ENCODE measurements at regions not wholly inside any gene's neighbourhood (a gene's known extent, or its start where the extent isn't known, plus 50 kb on each side); places are given as distances from the start of the nearest gene placed in this dataset.
A peak's percentile ranks its signal among the peaks of the same experiment; 100 is the strongest.

DNA sequence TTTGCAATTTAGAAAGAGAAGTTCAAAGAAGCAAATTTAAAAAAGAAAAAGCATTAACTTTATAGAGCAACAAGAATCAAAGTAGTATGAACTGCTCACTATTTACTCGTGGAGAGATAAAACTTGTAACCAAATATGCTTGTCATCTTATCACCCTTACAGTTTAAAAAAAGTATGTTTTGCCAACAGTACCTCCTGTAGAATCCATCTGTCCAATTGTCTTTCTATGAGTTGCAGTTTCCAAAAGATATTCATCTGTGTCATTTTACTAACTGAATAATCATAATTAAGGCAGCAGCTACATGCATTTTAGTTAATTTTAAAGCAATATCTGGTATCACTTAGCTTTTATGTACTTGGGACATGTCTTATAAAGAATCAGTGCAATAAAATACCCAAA, 1112.3 kb downstream of the DSC3 start:
- DNase-seq (ENCODE audit: low read depth) = no peak
- H3K4me3 ChIP-seq (ENCODE audit: low read depth, low read length) = no peak overlapping the region
- TF ChIP-seq, protein P1, sequence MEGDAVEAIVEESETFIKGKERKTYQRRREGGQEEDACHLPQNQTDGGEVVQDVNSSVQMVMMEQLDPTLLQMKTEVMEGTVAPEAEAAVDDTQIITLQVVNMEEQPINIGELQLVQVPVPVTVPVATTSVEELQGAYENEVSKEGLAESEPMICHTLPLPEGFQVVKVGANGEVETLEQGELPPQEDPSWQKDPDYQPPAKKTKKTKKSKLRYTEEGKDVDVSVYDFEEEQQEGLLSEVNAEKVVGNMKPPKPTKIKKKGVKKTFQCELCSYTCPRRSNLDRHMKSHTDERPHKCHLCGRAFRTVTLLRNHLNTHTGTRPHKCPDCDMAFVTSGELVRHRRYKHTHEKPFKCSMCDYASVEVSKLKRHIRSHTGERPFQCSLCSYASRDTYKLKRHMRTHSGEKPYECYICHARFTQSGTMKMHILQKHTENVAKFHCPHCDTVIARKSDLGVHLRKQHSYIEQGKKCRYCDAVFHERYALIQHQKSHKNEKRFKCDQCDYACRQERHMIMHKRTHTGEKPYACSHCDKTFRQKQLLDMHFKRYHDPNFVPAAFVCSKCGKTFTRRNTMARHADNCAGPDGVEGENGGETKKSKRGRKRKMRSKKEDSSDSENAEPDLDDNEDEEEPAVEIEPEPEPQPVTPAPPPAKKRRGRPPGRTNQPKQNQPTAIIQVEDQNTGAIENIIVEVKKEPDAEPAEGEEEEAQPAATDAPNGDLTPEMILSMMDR (IDR thresholded peaks at IDR 0.05; ENCODE audit: insufficient read depth, low read depth, low read length, missing control alignments) = no peak

GRCh38 chr18:29928081-29928480, 1114.5 kb downstream of the DSC3 start:
- DNase-seq (ENCODE audit: low read depth) = no peak
- TF ChIP-seq, protein P1 (IDR thresholded peaks at IDR 0.05; ENCODE audit: insufficient read depth, low read depth, low read length, missing control alignments) = no peak
- no peak overlapping the region for H3K4me3 ChIP-seq (ENCODE audit: low read depth, low read length)

DNA sequence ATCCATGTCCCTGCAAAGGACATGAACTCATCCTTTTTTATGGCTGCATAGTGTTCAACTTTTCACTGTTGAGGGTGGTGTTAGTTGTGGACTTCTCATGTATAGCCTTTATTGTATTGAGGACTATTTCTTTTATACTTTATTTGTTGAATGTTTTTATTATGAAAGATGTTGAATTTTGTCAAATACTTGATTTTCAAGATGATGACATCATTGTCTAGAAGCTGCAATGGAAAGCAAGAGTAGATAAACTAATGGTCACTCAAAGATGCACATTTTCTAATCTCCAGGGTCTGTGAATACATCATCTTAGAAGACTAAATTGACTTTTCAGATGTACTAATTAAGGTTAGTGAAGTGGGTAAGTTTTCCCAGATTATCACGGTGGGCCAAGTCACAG, 1117.0 kb downstream of the DSC3 start:
- TF ChIP-seq, protein P1 (IDR thresholded peaks at IDR 0.05; ENCODE audit: insufficient read depth, low read depth, low read length, missing control alignments) = no peak
- DNase-seq (ENCODE audit: low read depth) = no peak

DNA sequence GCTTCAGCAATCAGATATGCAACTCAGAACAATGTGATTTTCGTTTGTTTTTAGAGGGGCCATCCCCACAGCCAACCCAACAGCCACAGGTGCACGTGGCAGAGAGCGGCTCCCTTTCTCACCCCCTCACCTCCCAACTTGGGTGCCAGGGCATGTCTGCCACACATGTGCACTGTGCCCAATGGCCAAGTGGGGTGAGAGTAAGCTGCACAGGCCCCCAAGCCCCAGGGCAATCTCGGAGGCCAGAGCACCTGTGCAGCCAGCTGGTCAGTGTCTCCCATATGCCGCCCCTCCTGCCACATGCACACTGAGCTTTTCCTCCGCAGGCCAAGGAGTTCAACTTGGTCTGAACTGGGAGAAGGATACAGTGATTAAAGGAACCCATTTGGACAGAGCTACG, 1130.2 kb downstream of the DSC3 start:
- TF ChIP-seq, protein P1 (IDR thresholded peaks at IDR 0.05; ENCODE audit: insufficient read depth, low read depth, low read length, missing control alignments) = no peak
- H3K4me3 ChIP-seq (ENCODE audit: low read depth, low read length) = no peak overlapping the region
- no peak for DNase-seq (ENCODE audit: low read depth)

More for the DNA sequence above, 1117.0 kb downstream of the DSC3 start:
- no peak overlapping the region for H3K4me3 ChIP-seq (ENCODE audit: low read depth, low read length)

GRCh38 chr18:29892960-29893558, 1149.5 kb downstream of the DSC3 start:
- DNase-seq (ENCODE audit: low read depth) = peak; percentile 3
- H3K4me3 ChIP-seq (ENCODE audit: low read depth, low read length) = no peak overlapping the region
- TF ChIP-seq, protein P1 (IDR thresholded peaks at IDR 0.05; ENCODE audit: insufficient read depth, low read depth, low read length, missing control alignments) = peak; percentile 14

DNA sequence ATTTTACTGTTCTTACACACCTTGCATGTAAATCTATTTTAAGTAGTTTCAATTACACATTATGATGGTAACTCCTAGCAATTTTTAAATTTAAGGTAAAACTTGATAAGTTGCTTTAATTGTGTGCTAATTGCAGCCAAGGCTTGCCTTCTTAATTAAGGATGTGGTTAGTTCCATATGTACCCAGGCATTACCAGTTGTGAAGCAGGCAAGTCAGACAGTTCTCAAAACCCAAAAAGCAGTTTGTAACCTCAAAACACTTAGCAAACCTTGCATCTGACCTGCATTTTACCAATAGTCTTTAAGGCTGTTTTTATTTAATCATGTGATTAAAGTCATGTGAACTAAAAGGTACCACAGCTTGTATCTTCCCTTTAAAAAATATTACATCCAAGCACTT, 1159.4 kb downstream of the DSC3 start:
- TF ChIP-seq, protein P1 (IDR thresholded peaks at IDR 0.05; ENCODE audit: insufficient read depth, low read depth, low read length, missing control alignments) = no peak
- no peak for DNase-seq (ENCODE audit: low read depth)
- H3K4me3 ChIP-seq (ENCODE audit: low read depth, low read length) = no peak overlapping the region

DNA sequence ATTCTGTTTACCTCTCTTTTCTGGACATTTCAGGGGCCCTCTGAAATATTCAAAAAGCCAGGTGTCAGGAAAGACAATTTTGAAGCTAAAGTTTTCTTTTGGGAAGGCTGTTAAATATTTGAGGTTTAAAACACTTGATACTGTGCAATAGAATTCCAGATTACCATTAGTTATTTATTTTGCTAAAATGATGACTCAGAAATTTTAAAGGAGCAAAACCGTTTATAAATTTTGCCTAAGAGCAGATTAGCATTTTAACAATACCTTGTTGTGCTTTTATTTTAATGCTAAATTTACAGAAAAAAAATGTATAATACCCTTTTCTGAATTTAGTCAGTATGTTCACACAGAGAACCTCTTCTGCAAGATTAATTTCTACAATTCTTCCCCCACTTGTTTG, 1159.9 kb downstream of the DSC3 start:
- no peak overlapping the region for H3K4me3 ChIP-seq (ENCODE audit: low read depth, low read length)
- TF ChIP-seq, protein P1 (IDR thresholded peaks at IDR 0.05; ENCODE audit: insufficient read depth, low read depth, low read length, missing control alignments) = no peak
- DNase-seq (ENCODE audit: low read depth) = no peak

All from GM12865 (cell line).